Smooth muscle cell (in vitro differentiated cells): ENCODE measurements at regions not wholly inside any gene's neighbourhood (a gene's known extent, or its start where the extent isn't known, plus 50 kb on each side); places are given as distances from the start of the nearest gene placed in this dataset.

Experiments
- DNase-seq: peaks from one replicate; lab custom pipeline; 2025; ENCODE audit not compliant: unreplicated experiment; lab: John Stamatoyannopoulos, UW
- H2AFZ ChIP-seq: fragments of 200-600 bp; sonication (generic); 2 replicates; pipeline ENCODE4 v1.6.0; 2016; ENCODE audit warnings: antibody characterized with exemption, low read depth, mild to moderate bottlenecking
- H3F3A ChIP-seq: fragments of 200-600 bp; sonication (generic); 2 replicates; pipeline ENCODE4 v1.6.0; 2017; ENCODE audit warnings: antibody characterized with exemption, low read depth
- H3K27ac ChIP-seq: fragments of 200-600 bp; sonication (generic); 2 replicates; pipeline ENCODE4 v1.5.1; 2016; ENCODE audit warnings: low read depth, mild to moderate bottlenecking
- H3K27me3 ChIP-seq: fragments of 200-600 bp; sonication (generic); 2 replicates; pipeline ENCODE4 v1.6.1; 2016; ENCODE audit warnings: low read depth, mild to moderate bottlenecking
- H3K36me3 ChIP-seq: fragments of 200-600 bp; sonication (generic); 2 replicates; pipeline ENCODE4 v1.5.1; 2016; ENCODE audit warnings: low read depth
- H3K4me1 ChIP-seq: fragments of 200-600 bp; sonication (generic); 2 replicates; pipeline ENCODE4 v1.5.1; 2016; ENCODE audit warnings: low read depth
- H3K4me2 ChIP-seq: fragments of 200-600 bp; sonication (generic); 2 replicates; pipeline ENCODE4 v1.6.0; 2016; ENCODE audit warnings: mild to moderate bottlenecking
- H3K4me3 ChIP-seq: fragments of 200-600 bp; sonication (generic); 2 replicates; pipeline ENCODE4 v1.5.1; 2016; ENCODE audit warnings: mild to moderate bottlenecking
- H3K79me2 ChIP-seq: fragments of 200-600 bp; sonication (generic); 2 replicates; pipeline ENCODE4 v1.6.0; 2016; ENCODE audit warnings: low read depth, mild to moderate bottlenecking
- H3K9ac ChIP-seq: fragments of 200-600 bp; sonication (generic); 2 replicates; pipeline ENCODE4 v1.6.0; 2016; ENCODE audit warnings: low read depth
- H3K9me3 ChIP-seq: fragments of 200-600 bp; sonication (generic); replicated peaks from 2 replicates; pipeline ENCODE4 v1.5.1; 2016; ENCODE audit warnings: low read depth
- H4K20me1 ChIP-seq: fragments of 200-600 bp; sonication (generic); 2 replicates; pipeline ENCODE4 v1.6.0; 2016; ENCODE audit warnings: low read depth
- CTCF ChIP-seq: fragments of 200-600 bp; sonication (generic); IDR thresholded peaks from 2 replicates; pipeline ENCODE4 v1.5.1; 2017; ENCODE audit warnings: borderline replicate concordance, mild to moderate bottlenecking, antibody characterized with exemption; ENCODE audit not compliant: insufficient read depth, poor library complexity, severe bottlenecking
- WGBS: methylation state at CpG from one replicate; pipeline ENCODE4 v1.1.7; 2016; ENCODE audit warnings: low lambda C conversion rate; 5-methylcytosine and 5-hydroxymethylcytosine counted together

- no peak for TF ChIP-seq CTCF
- Histone ChIP-seq H3K9ac (no peak overlapping the region), H3K4me3 (no peak overlapping the region), H3K4me2 (no peak overlapping the region), H3K79me2 (no peaks in the 10 kb centered on the region), H3K36me3 (no peaks in the 10 kb centered on the region), H3F3A (no peaks in the 10 kb centered on the region), H3K27ac (no peak overlapping the region), H3K4me1 (peaks cover 6% of the 10 kb centered on the region), H2AFZ (no peak overlapping the region), H3K27me3 (no peaks in the 10 kb centered on the region), H3K9me3 (no peaks in the 10 kb centered on the region), H4K20me1 (no peaks in the 10 kb centered on the region)
- DNase-seq, result no peak
- 59% methylated on average over 7 of the region's 7 CpGs for WGBS
Measured at GRCh38 chr13:20332361-20333096, 100.4 kb upstream of the GJB6 start.

DNA sequence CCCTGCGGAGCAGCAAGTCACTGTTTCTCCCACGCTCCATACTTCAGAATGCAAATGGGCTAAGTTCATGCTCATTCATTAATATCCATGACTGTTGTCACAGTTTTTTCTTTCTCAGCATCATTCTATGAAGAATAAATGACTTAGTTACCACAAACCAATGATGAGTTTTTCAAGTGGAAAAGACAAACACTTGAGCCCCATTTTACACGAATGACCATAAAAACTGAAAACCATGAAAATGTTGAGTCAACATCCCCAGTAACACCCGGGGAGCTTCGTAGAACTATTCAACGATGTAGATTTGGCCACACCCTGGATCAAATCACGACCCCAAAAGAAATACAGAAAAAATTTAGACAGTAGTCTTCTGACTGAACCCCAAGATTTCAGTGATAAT is 99.8 kb upstream of the GJB6 start:
- H3K4me2 ChIP-seq, result no peak overlapping the region
- WGBS, result 85% methylated on average over 7 of the region's 7 CpGs
- H3F3A ChIP-seq, result no peaks in the 10 kb centered on the region
- H3K4me1 ChIP-seq, result peaks cover 6% of the 10 kb centered on the region
- H3K9ac ChIP-seq, result no peak overlapping the region
- no peak for DNase-seq
- H3K4me3 ChIP-seq, result no peak overlapping the region
- H4K20me1 ChIP-seq, result no peaks in the 10 kb centered on the region
- no peak overlapping the region for H3K27ac ChIP-seq
- no peak for TF ChIP-seq CTCF
- no peaks in the 10 kb centered on the region for H3K79me2 ChIP-seq
- H3K36me3 ChIP-seq, result no peaks in the 10 kb centered on the region
- H3K9me3 ChIP-seq, result no peaks in the 10 kb centered on the region
- H2AFZ ChIP-seq, result no peak overlapping the region
- no peaks in the 10 kb centered on the region for H3K27me3 ChIP-seq

DNA sequence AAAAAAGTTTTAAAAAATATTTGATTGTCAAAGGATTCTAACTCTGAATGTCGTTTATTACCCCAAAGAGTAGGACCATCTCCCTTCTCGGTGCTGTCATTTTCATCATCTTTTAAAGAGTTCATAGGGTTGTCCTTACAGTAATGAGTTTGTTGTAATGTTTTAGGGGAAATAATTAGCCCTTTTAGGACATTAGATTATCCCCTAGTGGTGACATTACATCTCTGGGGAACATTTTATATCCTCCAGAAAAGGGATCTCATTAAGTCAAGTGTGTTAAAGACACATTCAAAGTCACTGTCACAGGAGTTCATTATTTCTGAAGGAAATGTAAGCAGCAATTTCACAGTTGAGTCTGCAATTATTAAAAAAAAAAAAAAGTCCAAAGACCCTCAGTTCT is 99.3 kb upstream of the GJB6 start:
- H4K20me1 ChIP-seq, result no peaks in the 10 kb centered on the region
- whole genome bisulfite sequencing, result 93% methylated on average over 2 of the region's 2 CpGs
- no peak overlapping the region for H3K9ac ChIP-seq
- H3K4me2 ChIP-seq, result no peak overlapping the region
- H3K9me3 ChIP-seq, result no peaks in the 10 kb centered on the region
- no peaks in the 10 kb centered on the region for H3K36me3 ChIP-seq
- H3K79me2 ChIP-seq, result no peaks in the 10 kb centered on the region
- TF ChIP-seq CTCF, result no peak
- no peak overlapping the region for H3K4me3 ChIP-seq
- no peak for DNase-seq
- no peaks in the 10 kb centered on the region for H3K27me3 ChIP-seq
- H2AFZ ChIP-seq, result no peak overlapping the region
- H3K27ac ChIP-seq, result no peak overlapping the region
- H3K4me1 ChIP-seq, result peaks cover 6% of the 10 kb centered on the region
- H3F3A ChIP-seq, result no peaks in the 10 kb centered on the region

GRCh38 chr13:20326809-20327208 is 94.7 kb upstream of the GJB6 start:
- Histone ChIP-seq H3K79me2 (no peaks in the 10 kb centered on the region), H3K27me3 (no peaks in the 10 kb centered on the region), H3K36me3 (no peaks in the 10 kb centered on the region), H3K4me1 (no peaks in the 10 kb centered on the region), H3K4me2 (no peak overlapping the region), H3K9me3 (no peaks in the 10 kb centered on the region), H4K20me1 (no peaks in the 10 kb centered on the region), H3K27ac (no peak overlapping the region), H3K9ac (no peak overlapping the region), H3F3A (no peaks in the 10 kb centered on the region), H3K4me3 (no peak overlapping the region), H2AFZ (no peak overlapping the region)
- no peak for TF ChIP-seq CTCF
- no peak for DNase-seq
- whole genome bisulfite sequencing, result 91% methylated on average over 3 of the region's 3 CpGs
